ENCODE measurements at regions not wholly inside any gene's neighbourhood (a gene's known extent, or its start where the extent isn't known, plus 50 kb on each side); places are given as distances from the start of the nearest gene placed in this dataset.

- TF ChIP-seq CTCF (IDR thresholded peaks at IDR 0.05) = no peak
- no peak overlapping the region for H3K4me3 ChIP-seq (ENCODE audit: low read depth in 1 of 2, low read length in 1 of 2)
- no peaks in the 10 kb centered on the region for H3K9me3 ChIP-seq
- H3K4me1 ChIP-seq (ENCODE audit: control insufficient read depth in 1 of 2, insufficient read depth in 1 of 2, low read depth in 1 of 2, low read length in 1 of 2) = no peaks in the 10 kb centered on the region
- no peaks in the 10 kb centered on the region for H3K36me3 ChIP-seq
- no peaks in the 10 kb centered on the region for H3K27me3 ChIP-seq
- no peak overlapping the region for H3K27ac ChIP-seq
Measured at GRCh38 chr13:74927823-74928222, 554.1 kb downstream of the TBC1D4 start.

- Histone ChIP-seq H3K36me3 (no peaks in the 10 kb centered on the region), H3K4me1 (ENCODE audit: control insufficient read depth in 1 of 2, insufficient read depth in 1 of 2, low read depth in 1 of 2, low read length in 1 of 2) (no peaks in the 10 kb centered on the region), H3K4me3 (ENCODE audit: low read depth in 1 of 2, low read length in 1 of 2) (no peak overlapping the region), H3K9me3 (no peaks in the 10 kb centered on the region), H3K27ac (no peak overlapping the region), H3K27me3 (no peaks in the 10 kb centered on the region)
- no peak for TF ChIP-seq CTCF (IDR thresholded peaks at IDR 0.05)
Measured at GRCh38 chr13:74922963-74923362, 559.0 kb downstream of the TBC1D4 start.

- Histone ChIP-seq H3K4me3 (ENCODE audit: low read depth in 1 of 2, low read length in 1 of 2) (no peak overlapping the region), H3K36me3 (no peaks in the 10 kb centered on the region), H3K4me1 (ENCODE audit: control insufficient read depth in 1 of 2, insufficient read depth in 1 of 2, low read depth in 1 of 2, low read length in 1 of 2) (no peaks in the 10 kb centered on the region), H3K27ac (no peak overlapping the region), H3K27me3 (no peaks in the 10 kb centered on the region), H3K9me3 (no peaks in the 10 kb centered on the region)
- no peak for TF ChIP-seq CTCF (IDR thresholded peaks at IDR 0.05)
Measured at GRCh38 chr13:74921326-74921725, 560.6 kb downstream of the TBC1D4 start.

GRCh38 chr13:74920920-74921319, 561.0 kb downstream of the TBC1D4 start:
- no peaks in the 10 kb centered on the region for H3K9me3 ChIP-seq
- no peak overlapping the region for H3K4me3 ChIP-seq (ENCODE audit: low read depth in 1 of 2, low read length in 1 of 2)
- no peaks in the 10 kb centered on the region for H3K36me3 ChIP-seq
- H3K27ac ChIP-seq = no peak overlapping the region
- H3K4me1 ChIP-seq (ENCODE audit: control insufficient read depth in 1 of 2, insufficient read depth in 1 of 2, low read depth in 1 of 2, low read length in 1 of 2) = no peaks in the 10 kb centered on the region
- TF ChIP-seq CTCF (IDR thresholded peaks at IDR 0.05) = no peak
- no peaks in the 10 kb centered on the region for H3K27me3 ChIP-seq

- Histone ChIP-seq H3K27me3 (no peaks in the 10 kb centered on the region), H3K9me3 (no peaks in the 10 kb centered on the region), H3K4me1 (ENCODE audit: control insufficient read depth in 1 of 2, insufficient read depth in 1 of 2, low read depth in 1 of 2, low read length in 1 of 2) (no peaks in the 10 kb centered on the region), H3K4me3 (ENCODE audit: low read depth in 1 of 2, low read length in 1 of 2) (no peak overlapping the region), H3K27ac (no peak overlapping the region), H3K36me3 (no peaks in the 10 kb centered on the region)
- TF ChIP-seq CTCF (IDR thresholded peaks at IDR 0.05) = no peak
Measured at GRCh38 chr13:74920361-74920760, 561.6 kb downstream of the TBC1D4 start.

- TF ChIP-seq CTCF (IDR thresholded peaks at IDR 0.05) = no peak
- Histone ChIP-seq H3K9me3 (no peaks in the 10 kb centered on the region), H3K27ac (no peak overlapping the region)
Measured at GRCh38 chr13:74919914-74920313, 562.1 kb downstream of the TBC1D4 start.

More at GRCh38 chr13:74919914-74920313, 562.1 kb downstream of the TBC1D4 start:
- Histone ChIP-seq H3K27me3 (no peaks in the 10 kb centered on the region), H3K4me3 (ENCODE audit: low read depth in 1 of 2, low read length in 1 of 2) (no peak overlapping the region), H3K4me1 (ENCODE audit: control insufficient read depth in 1 of 2, insufficient read depth in 1 of 2, low read depth in 1 of 2, low read length in 1 of 2) (no peaks in the 10 kb centered on the region), H3K36me3 (no peaks in the 10 kb centered on the region)
